Heart right ventricle (tissue), 16 donors: ENCODE measurements at regions not wholly inside any gene's neighbourhood (a gene's known extent, or its start where the extent isn't known, plus 50 kb on each side); places are given as distances from the start of the nearest gene placed in this dataset.

Experiments
- ATAC-seq, 8 donors: fragments of 200-7000 bp; cut with Tn5 transposase; one replicate each; pipeline ENCODE4 v1.9.1; 2020; ENCODE audit warnings: mild to moderate bottlenecking in 8 of 8, moderate library complexity in 8 of 8, moderate number of reproducible peaks in 1 of 8
- DNase-seq, 2 donors: peaks; one replicate each; pipeline ENCODE4 v3.0.0-alpha.2; 2020
- H3K27ac ChIP-seq, 10 donors: fragments of 200-600 bp; sonication (generic) in 2 of 10; one replicate each; pipeline versions ENCODE4 v1.5.0 to v1.8.0; 2020 to 2022; ENCODE audit warnings: mild to moderate bottlenecking in 3 of 10
- H3K27me3 ChIP-seq, 7 donors: fragments of 200-600 bp; one replicate each; pipeline ENCODE4 v1.8.0; 2021 to 2022; ENCODE audit warnings: mild to moderate bottlenecking in 2 of 7
- H3K36me3 ChIP-seq, 9 donors: fragments of 200-600 bp; sonication (generic) in 1 of 9; one replicate each; pipeline versions ENCODE4 v1.5.0 to v1.8.0; 2020 to 2022; ENCODE audit warnings: mild to moderate bottlenecking in 2 of 9
- H3K4me1 ChIP-seq, 9 donors: fragments of 200-600 bp; sonication (generic) in 1 of 9; one replicate each; pipeline versions ENCODE4 v1.5.0 to v1.8.0; 2020 to 2022; ENCODE audit warnings: mild to moderate bottlenecking in 4 of 9
- H3K4me3 ChIP-seq, 10 donors: fragments of 200-600 bp; sonication (generic) in 2 of 10; one replicate each; pipeline versions ENCODE4 v1.5.0 to v1.8.0; 2020 to 2022; ENCODE audit warnings: mild to moderate bottlenecking in 7 of 10, moderate library complexity in 2 of 10
- H3K9me3 ChIP-seq, 11 donors: fragments of 200-600 bp in 10 of 11; sonication (generic) in 2 of 11; one replicate each; pipeline versions ENCODE4 v1.5.0 to v1.8.0; 2013 to 2022; ENCODE audit warnings: mild to moderate bottlenecking in 2 of 11, control low read depth in 1 of 11, moderate library complexity in 1 of 11
- WGBS, 2 donors: extraction: QIAGEN DNeasy Blood & Tissue Kit; methylation state at CpG; one replicate each; pipeline ENCODE4 v1.1.7; 2013; ENCODE audit warnings: inconsistent platforms in 1 of 2; 5-methylcytosine and 5-hydroxymethylcytosine counted together
- intact Hi-C, 10 donors: fragments of 100-400 bp; cut with DNase I; formaldehyde crosslinking; loops; one replicate each; pipeline versions ENCODE4 v1.11.1 to v1.14.2; 2022
- TF ChIP-seq, protein P1 (sequence below), 9 donors: fragments of 200-600 bp; sonication (generic) in 2 of 9; IDR thresholded peaks; one replicate each; pipeline versions ENCODE4 v1.5.0 to v1.8.0; 2021 to 2022; ENCODE audit warnings: antibody characterized with exemption in 9 of 9, mild to moderate bottlenecking in 5 of 9, moderate library complexity in 1 of 9
- donor health status: Arrhythmogenic right ventricular cardiomyopathy.
- donor health status: ischemic (EF 13 %, LVEDD 7.1; RV severe dilation, severe dysfunction).
- donor health status: healthy with polysubstance abuse.
- donor health status: DM: no; HTN: yes; CAD: no.
- donor health status: DM: no; HTN: no; CAD: no.
- donor health status: ischemic (EF 25% LVEDD 6.9; RV normal size, moderate dysfunction).
- donor health status: ischemic (EF 25% LVEDD 5.7; RV mildly dilated, moderate dysfunction).
- donor health status: healthy.
- donor health status: DM: yes; HTN: yes; CAD: no.
- donor health status: Ischemic cardiomyopathy.
- donor health status: ischemic (EF 35%, LVEDD 5.7; RV mildly dilated, moderate dysfunction).
- donor health status: nonischemic (EF 11% LVEDD 7.7; RV severe dilation, severe dysfunction).
- donor health status: DM: yes; HTN: yes; CAD: no.
- donor health status: PGD.
- donor health status: ischemic (EF 29% LVEDD 5.4; RV normal size, mild dysfunction).
- donor health status: nonischemic (EF 23%, LVEDD 6.1; RV moderate dilation, normal function).

DNA sequence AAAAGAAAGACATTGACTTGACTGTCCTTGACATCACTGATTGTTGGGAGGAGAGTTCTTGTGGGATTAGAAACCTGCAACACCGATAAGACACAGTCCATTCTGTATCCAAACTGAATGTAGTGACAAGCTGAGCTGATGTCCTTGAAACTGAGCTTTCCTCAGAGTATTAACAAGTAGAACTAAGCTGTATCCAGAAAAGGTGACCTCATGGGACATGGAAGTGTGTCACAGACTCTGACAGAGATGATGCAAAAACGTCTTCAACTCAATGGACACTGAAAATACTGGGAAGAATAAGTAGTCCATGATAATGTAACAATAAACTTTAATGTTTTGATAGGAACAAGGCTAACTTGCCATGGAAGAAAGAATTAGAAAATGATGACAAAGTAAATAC lies 690.1 kb downstream of the CDH18 start:
- DNase-seq: no peak
- Histone ChIP-seq H3K9me3 (peaks cover 0 to 5% (median 0%) of the 10 kb centered on the region in 11 donors), H3K4me1 (no peaks in the 10 kb centered on the region), H3K4me3 (no peak overlapping the region), H3K36me3 (no peaks in the 10 kb centered on the region), H3K27me3 (no peaks in the 10 kb centered on the region), H3K27ac (no peak overlapping the region)
- TF ChIP-seq, protein P1, sequence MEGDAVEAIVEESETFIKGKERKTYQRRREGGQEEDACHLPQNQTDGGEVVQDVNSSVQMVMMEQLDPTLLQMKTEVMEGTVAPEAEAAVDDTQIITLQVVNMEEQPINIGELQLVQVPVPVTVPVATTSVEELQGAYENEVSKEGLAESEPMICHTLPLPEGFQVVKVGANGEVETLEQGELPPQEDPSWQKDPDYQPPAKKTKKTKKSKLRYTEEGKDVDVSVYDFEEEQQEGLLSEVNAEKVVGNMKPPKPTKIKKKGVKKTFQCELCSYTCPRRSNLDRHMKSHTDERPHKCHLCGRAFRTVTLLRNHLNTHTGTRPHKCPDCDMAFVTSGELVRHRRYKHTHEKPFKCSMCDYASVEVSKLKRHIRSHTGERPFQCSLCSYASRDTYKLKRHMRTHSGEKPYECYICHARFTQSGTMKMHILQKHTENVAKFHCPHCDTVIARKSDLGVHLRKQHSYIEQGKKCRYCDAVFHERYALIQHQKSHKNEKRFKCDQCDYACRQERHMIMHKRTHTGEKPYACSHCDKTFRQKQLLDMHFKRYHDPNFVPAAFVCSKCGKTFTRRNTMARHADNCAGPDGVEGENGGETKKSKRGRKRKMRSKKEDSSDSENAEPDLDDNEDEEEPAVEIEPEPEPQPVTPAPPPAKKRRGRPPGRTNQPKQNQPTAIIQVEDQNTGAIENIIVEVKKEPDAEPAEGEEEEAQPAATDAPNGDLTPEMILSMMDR (IDR thresholded peaks at IDR 0.05): no peak
- ATAC-seq: no peak
- 36 to 38% methylated on average over 2 of the region's 2 CpGs for WGBS, 2 donors
- intact Hi-C loops: no loop called here

DNA sequence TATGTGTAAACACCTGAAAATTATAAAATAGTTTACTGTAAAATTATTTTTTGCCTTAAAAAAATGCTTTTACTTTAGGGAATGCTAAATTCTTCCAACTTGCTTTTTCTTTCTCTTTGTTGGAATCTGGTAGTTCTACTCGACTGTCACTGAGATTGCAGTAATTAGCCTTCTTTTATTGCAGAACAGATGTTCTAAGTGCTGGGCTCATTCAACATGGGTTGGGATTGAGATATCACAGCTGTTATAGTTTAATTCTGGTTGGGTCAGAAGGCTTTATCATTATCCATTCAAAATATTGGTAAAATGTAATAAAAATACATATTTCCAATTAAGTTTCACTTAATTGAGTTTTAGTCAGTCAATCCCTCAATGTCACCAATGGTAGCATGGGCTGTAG lies 686.7 kb downstream of the CDH18 start:
- 39 to 43% methylated on average over 1 of the region's 1 CpG for WGBS, 2 donors
- intact Hi-C loops: no loop called here
- H3K4me1 ChIP-seq: no peaks in the 10 kb centered on the region
- TF ChIP-seq, protein P1 (IDR thresholded peaks at IDR 0.05): no peak
- H3K36me3 ChIP-seq: no peaks in the 10 kb centered on the region
- no peak overlapping the region for H3K4me3 ChIP-seq
- ATAC-seq (no peak), DNase-seq (no peak)
- H3K27ac ChIP-seq: no peak overlapping the region
- H3K27me3 ChIP-seq: no peaks in the 10 kb centered on the region
- peaks cover 0 to 19% (median 0%) of the 10 kb centered on the region in 11 donors for H3K9me3 ChIP-seq

DNA sequence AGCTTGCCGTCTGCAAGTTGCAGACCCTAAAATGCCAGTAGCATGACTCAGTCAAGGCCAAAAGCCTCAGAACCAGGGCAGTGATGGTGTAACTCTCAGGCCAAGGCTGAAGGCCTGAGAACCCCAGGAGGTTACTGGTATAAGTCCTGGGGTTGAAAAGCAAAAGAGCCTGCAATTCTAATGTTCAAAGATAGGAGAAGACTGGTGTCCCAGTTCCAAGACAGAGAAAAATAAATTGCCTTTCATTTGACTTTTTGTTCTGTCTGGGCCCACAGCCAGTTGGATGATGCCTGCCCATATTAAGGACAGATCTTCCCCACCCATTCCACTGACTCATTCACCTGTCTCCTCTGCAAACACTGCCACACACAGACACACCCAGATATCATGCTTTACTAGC lies 673.2 kb downstream of the CDH18 start:
- no peak overlapping the region for H3K27ac ChIP-seq
- H3K36me3 ChIP-seq: no peaks in the 10 kb centered on the region
- DNase-seq (no peak), ATAC-seq (no peak)
- 50 to 61% methylated on average over 1 of the region's 1 CpG for WGBS, 2 donors
- H3K4me1 ChIP-seq: no peaks in the 10 kb centered on the region
- intact Hi-C loops: no loop called here
- H3K27me3 ChIP-seq: no peaks in the 10 kb centered on the region
- H3K4me3 ChIP-seq: no peak overlapping the region
- TF ChIP-seq, protein P1 (IDR thresholded peaks at IDR 0.05): no peak
- H3K9me3 ChIP-seq: peaks cover 0 to 20% (median 0%) of the 10 kb centered on the region in 11 donors

DNA sequence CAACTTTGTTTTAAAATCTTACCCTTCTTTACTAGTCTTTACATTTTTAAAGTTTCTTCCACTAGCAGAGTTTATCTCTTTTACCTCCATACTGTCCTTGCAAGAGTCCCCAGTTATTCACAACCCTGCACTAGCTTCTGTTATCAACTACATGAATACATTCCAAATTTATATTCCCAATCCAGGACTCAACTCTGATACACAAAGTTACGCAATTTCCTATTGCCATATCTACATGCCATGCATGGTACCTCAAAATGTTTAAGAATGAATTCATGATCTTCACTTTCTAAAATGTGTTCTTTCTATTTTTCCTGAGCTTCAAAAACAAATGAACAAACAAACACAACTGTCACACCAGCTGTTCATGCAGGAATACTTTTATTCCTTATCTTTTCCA lies 668.7 kb downstream of the CDH18 start:
- H3K36me3 ChIP-seq: no peaks in the 10 kb centered on the region
- no peak overlapping the region for H3K27ac ChIP-seq
- intact Hi-C loops: no loop called here
- H3K9me3 ChIP-seq: peaks cover 0 to 3% (median 0%) of the 10 kb centered on the region in 11 donors
- TF ChIP-seq, protein P1 (IDR thresholded peaks at IDR 0.05): no peak
- WGBS, 2 donors: 90 to 94% methylated on average over 1 of the region's 1 CpG
- no peaks in the 10 kb centered on the region for H3K27me3 ChIP-seq
- ATAC-seq (no peak), DNase-seq (no peak)
- H3K4me1 ChIP-seq: no peaks in the 10 kb centered on the region
- no peak overlapping the region for H3K4me3 ChIP-seq
